Esophagus squamous epithelium (tissue), 4 donors: ENCODE measurements at regions not wholly inside any gene's neighbourhood (a gene's known extent, or its start where the extent isn't known, plus 50 kb on each side); places are given as distances from the start of the nearest gene placed in this dataset.

ENCODE experiments used
- POLR2A ChIP-seq, 4 donors: fragments of 450-650 bp; IDR thresholded peaks; one replicate each; pipeline ENCODE4 v1.6.1; 2017; ENCODE audit warnings: antibody characterized with exemption in 4 of 4, mild to moderate bottlenecking in 4 of 4, moderate library complexity in 3 of 4
- TF ChIP-seq, protein P1 (sequence below), 6 experiments: fragments of 450-650 bp in 4 of 6; fragments of 200-600 bp in 2 of 6; sonication (generic) in 2 of 6; IDR thresholded peaks; one replicate each; pipeline ENCODE4 v1.5.1; 2016 to 2019; ENCODE audit warnings: antibody characterized with exemption in 6 of 6, mild to moderate bottlenecking in 4 of 6, moderate library complexity in 4 of 6

DNA sequence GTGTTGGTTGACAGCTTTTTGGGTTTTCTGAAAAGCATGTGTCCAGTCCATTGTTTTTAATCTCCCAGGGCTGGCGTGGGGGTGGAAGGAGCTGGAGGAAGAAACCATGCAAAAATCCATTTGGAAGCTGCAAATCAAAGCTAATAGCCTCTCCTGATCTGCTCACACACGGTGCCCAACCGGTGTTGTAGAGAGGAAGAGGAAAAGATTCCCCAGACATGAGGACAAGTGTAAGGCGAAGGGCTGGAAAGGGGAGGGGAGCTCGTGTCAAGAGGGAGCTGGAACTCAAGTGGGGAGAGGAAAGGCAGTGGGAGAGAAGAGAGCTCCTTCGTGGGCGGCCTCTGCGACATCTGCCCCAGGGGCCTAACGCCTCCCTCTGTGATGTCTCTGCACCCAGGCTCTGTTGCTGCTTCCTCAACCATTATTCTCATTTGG lies 112.3 kb upstream of the IRF2BP2 start:
- TF ChIP-seq, protein P1, sequence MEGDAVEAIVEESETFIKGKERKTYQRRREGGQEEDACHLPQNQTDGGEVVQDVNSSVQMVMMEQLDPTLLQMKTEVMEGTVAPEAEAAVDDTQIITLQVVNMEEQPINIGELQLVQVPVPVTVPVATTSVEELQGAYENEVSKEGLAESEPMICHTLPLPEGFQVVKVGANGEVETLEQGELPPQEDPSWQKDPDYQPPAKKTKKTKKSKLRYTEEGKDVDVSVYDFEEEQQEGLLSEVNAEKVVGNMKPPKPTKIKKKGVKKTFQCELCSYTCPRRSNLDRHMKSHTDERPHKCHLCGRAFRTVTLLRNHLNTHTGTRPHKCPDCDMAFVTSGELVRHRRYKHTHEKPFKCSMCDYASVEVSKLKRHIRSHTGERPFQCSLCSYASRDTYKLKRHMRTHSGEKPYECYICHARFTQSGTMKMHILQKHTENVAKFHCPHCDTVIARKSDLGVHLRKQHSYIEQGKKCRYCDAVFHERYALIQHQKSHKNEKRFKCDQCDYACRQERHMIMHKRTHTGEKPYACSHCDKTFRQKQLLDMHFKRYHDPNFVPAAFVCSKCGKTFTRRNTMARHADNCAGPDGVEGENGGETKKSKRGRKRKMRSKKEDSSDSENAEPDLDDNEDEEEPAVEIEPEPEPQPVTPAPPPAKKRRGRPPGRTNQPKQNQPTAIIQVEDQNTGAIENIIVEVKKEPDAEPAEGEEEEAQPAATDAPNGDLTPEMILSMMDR (IDR thresholded peaks at IDR 0.05): no peak
- TF ChIP-seq POLR2A (IDR thresholded peaks at IDR 0.05): no peak
